ENCODE measurements at regions not wholly inside any gene's neighbourhood (a gene's known extent, or its start where the extent isn't known, plus 50 kb on each side); places are given as distances from the start of the nearest gene placed in this dataset.

DNA sequence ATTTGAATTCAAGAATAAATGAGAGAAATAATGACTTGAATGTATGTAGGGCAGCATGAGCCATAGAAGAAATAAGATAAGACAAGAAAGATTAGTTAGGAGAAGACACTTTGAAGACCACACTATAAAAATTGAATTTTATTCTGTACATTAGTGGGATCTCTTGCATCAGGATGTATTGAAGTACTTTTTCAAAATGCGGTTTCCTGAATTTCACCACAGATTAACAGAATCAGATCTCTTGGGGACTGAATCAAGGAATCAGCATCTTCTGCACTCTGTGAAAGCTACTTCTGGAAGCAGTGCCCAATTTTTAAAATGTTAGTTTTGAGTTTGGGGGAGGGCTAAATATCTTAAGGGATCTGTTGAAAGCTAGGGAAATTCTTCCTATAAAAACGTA lies 763.9 kb upstream of the GOLIM4 start:
- no peak for TF ChIP-seq RAD21 (IDR thresholded peaks at IDR 0.05; ENCODE audit: low read depth)
- no peak for TF ChIP-seq EP300 (IDR thresholded peaks at IDR 0.05; ENCODE audit: borderline replicate concordance)
- TF ChIP-seq, protein P1, sequence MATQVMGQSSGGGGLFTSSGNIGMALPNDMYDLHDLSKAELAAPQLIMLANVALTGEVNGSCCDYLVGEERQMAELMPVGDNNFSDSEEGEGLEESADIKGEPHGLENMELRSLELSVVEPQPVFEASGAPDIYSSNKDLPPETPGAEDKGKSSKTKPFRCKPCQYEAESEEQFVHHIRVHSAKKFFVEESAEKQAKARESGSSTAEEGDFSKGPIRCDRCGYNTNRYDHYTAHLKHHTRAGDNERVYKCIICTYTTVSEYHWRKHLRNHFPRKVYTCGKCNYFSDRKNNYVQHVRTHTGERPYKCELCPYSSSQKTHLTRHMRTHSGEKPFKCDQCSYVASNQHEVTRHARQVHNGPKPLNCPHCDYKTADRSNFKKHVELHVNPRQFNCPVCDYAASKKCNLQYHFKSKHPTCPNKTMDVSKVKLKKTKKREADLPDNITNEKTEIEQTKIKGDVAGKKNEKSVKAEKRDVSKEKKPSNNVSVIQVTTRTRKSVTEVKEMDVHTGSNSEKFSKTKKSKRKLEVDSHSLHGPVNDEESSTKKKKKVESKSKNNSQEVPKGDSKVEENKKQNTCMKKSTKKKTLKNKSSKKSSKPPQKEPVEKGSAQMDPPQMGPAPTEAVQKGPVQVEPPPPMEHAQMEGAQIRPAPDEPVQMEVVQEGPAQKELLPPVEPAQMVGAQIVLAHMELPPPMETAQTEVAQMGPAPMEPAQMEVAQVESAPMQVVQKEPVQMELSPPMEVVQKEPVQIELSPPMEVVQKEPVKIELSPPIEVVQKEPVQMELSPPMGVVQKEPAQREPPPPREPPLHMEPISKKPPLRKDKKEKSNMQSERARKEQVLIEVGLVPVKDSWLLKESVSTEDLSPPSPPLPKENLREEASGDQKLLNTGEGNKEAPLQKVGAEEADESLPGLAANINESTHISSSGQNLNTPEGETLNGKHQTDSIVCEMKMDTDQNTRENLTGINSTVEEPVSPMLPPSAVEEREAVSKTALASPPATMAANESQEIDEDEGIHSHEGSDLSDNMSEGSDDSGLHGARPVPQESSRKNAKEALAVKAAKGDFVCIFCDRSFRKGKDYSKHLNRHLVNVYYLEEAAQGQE (IDR thresholded peaks at IDR 0.05; ENCODE audit: low read depth) = no peak
- no peak for TF ChIP-seq CREB1 (IDR thresholded peaks at IDR 0.05; ENCODE audit: low read depth)
- TF ChIP-seq ZBTB7A (IDR thresholded peaks at IDR 0.05; ENCODE audit: low read depth) = no peak
- TF ChIP-seq, protein P2, sequence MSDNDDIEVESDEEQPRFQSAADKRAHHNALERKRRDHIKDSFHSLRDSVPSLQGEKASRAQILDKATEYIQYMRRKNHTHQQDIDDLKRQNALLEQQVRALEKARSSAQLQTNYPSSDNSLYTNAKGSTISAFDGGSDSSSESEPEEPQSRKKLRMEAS (IDR thresholded peaks at IDR 0.05) = no peak
- no peak for TF ChIP-seq EGR1 (IDR thresholded peaks at IDR 0.05)
- no peak for TF ChIP-seq YY1 (IDR thresholded peaks at IDR 0.05; ENCODE audit: low read depth)
- TF ChIP-seq TEAD4 (IDR thresholded peaks at IDR 0.05) = no peak
- TF ChIP-seq CEBPB (IDR thresholded peaks at IDR 0.05) = no peak
- no peak for TF ChIP-seq TAF1 (IDR thresholded peaks at IDR 0.05; ENCODE audit: low read depth)
- no peak for TF ChIP-seq TCF12 (IDR thresholded peaks at IDR 0.05; ENCODE audit: low read depth)
